Neural cell (in vitro differentiated cells): ENCODE measurements at regions not wholly inside any gene's neighbourhood (a gene's known extent, or its start where the extent isn't known, plus 50 kb on each side); places are given as distances from the start of the nearest gene placed in this dataset.

Experiments
- H2AFZ ChIP-seq: fragments of 200-600, 300-800 bp; sonication (generic), shearing (Covaris generic); 2 replicates; pipeline ENCODE4 v1.6.0; 2014; ENCODE audit warnings: low read depth, mild to moderate bottlenecking, antibody characterized with exemption, low read length, moderate library complexity
- H3F3A ChIP-seq: fragments of 200-600 bp; shearing (Covaris generic); 2 replicates; pipeline ENCODE4 v1.6.1; 2016; ENCODE audit warnings: mild to moderate bottlenecking, moderate library complexity, mixed read lengths, antibody characterized with exemption, low read length; ENCODE audit not compliant: insufficient read depth, poor library complexity, severe bottlenecking
- H3K27ac ChIP-seq: fragments of 200-600, 300-800 bp; sonication (generic), shearing (Covaris generic); 2 replicates; pipeline ENCODE4 v1.5.1; 2014; ENCODE audit warnings: mild to moderate bottlenecking, low read length, moderate library complexity
- H3K27me3 ChIP-seq: fragments of 300-800, 200-600 bp; sonication (generic), shearing (Covaris generic); 2 replicates; pipeline ENCODE4 v1.6.0; 2014; ENCODE audit warnings: mild to moderate bottlenecking, low read depth, low read length, moderate library complexity; ENCODE audit not compliant: insufficient read depth
- H3K36me3 ChIP-seq: fragments of 300-800, 200-600 bp; sonication (generic), shearing (Covaris generic); 2 replicates; pipeline ENCODE4 v1.5.1; 2014; ENCODE audit warnings: mild to moderate bottlenecking, antibody characterized with exemption, low read length, moderate library complexity; ENCODE audit not compliant: insufficient read depth
- H3K4me2 ChIP-seq: fragments of 300-800, 200-600 bp; sonication (generic), shearing (Covaris generic); 2 replicates; pipeline ENCODE4 v1.6.0; 2014; ENCODE audit warnings: mild to moderate bottlenecking, low read length
- H3K4me3 ChIP-seq: fragments of 300-800, 200-600 bp; sonication (generic), shearing (Covaris generic); 2 replicates; pipeline ENCODE4 v1.5.1; 2014; ENCODE audit warnings: mild to moderate bottlenecking, low read length, moderate library complexity
- H3K79me2 ChIP-seq: fragments of 200-600 bp; shearing (Covaris generic); replicated peaks from 2 replicates; pipeline ENCODE4 v1.6.0; 2014; ENCODE audit warnings: mild to moderate bottlenecking, low read length, moderate library complexity; ENCODE audit not compliant: insufficient read depth
- H3K9ac ChIP-seq: fragments of 300-800, 200-600 bp; sonication (generic), shearing (Covaris generic); 2 replicates; pipeline ENCODE4 v1.6.1; 2016; ENCODE audit warnings: mild to moderate bottlenecking, low read length, mixed read lengths
- H3K9me2 ChIP-seq: fragments of 200-600 bp; shearing (Covaris generic); 2 replicates; pipeline ENCODE4 v1.6.1; 2016; ENCODE audit warnings: mild to moderate bottlenecking, low read length, mixed read lengths; ENCODE audit not compliant: insufficient read depth
- H3K9me3 ChIP-seq: fragments of 200-600, 300-800 bp; sonication (generic), shearing (Covaris generic); 2 replicates; pipeline ENCODE4 v1.6.1; 2016; ENCODE audit warnings: mild to moderate bottlenecking, mixed run types, low read length, moderate library complexity, mixed read lengths
- H4K20me1 ChIP-seq: fragments of 200-600 bp; shearing (Covaris generic); 2 replicates; pipeline ENCODE4 v1.6.1; 2016; ENCODE audit warnings: mild to moderate bottlenecking, mixed run types; ENCODE audit not compliant: insufficient read depth
- EP300 ChIP-seq: fragments of 450-650 bp; conservative IDR thresholded peaks from 2 replicates; pipeline ENCODE4 v1.6.1; 2014; ENCODE audit warnings: antibody characterized with exemption, mild to moderate bottlenecking, moderate library complexity; ENCODE audit not compliant: poor library complexity, severe bottlenecking
- EZH2 ChIP-seq: fragments of 200-600, 300-800 bp; shearing (Covaris generic), sonication (generic); IDR thresholded peaks from 2 replicates; pipeline ENCODE4 v1.6.1; 2014; ENCODE audit warnings: antibody characterized with exemption, low read length, borderline replicate concordance, mild to moderate bottlenecking; ENCODE audit not compliant: insufficient read depth, poor library complexity, severe bottlenecking
- MXI1 ChIP-seq: fragments of 450-650 bp; conservative IDR thresholded peaks from 2 replicates; pipeline ENCODE4 v1.6.1; 2014; ENCODE audit warnings: antibody characterized with exemption, mild to moderate bottlenecking; ENCODE audit not compliant: poor library complexity, severe bottlenecking
- POLR2AphosphoS5 ChIP-seq: IDR thresholded peaks from 2 replicates; pipeline ENCODE4 v1.6.1; 2012
- RAD21 ChIP-seq: fragments of 450-650 bp; conservative IDR thresholded peaks from 2 replicates; pipeline ENCODE4 v1.6.1; 2014; ENCODE audit warnings: antibody characterized with exemption, mild to moderate bottlenecking, moderate library complexity
- REST ChIP-seq: IDR thresholded peaks from 2 replicates; pipeline ENCODE4 v1.6.1; 2012; ENCODE audit warnings: borderline replicate concordance
- SMC3 ChIP-seq: fragments of 450-650 bp; conservative IDR thresholded peaks from 2 replicates; pipeline ENCODE4 v1.6.1; 2014; ENCODE audit warnings: antibody characterized with exemption, mild to moderate bottlenecking, moderate library complexity; ENCODE audit not compliant: poor library complexity
- TAF1 ChIP-seq: IDR thresholded peaks from 2 replicates; pipeline ENCODE4 v1.6.1; 2012; ENCODE audit warnings: low read depth
- TF ChIP-seq, protein P1 (sequence below): fragments of 450-650 bp; IDR thresholded peaks from 2 replicates; pipeline ENCODE4 v1.5.1; 2014; ENCODE audit warnings: antibody characterized with exemption, mild to moderate bottlenecking, moderate library complexity; ENCODE audit not compliant: poor library complexity, severe bottlenecking

DNA sequence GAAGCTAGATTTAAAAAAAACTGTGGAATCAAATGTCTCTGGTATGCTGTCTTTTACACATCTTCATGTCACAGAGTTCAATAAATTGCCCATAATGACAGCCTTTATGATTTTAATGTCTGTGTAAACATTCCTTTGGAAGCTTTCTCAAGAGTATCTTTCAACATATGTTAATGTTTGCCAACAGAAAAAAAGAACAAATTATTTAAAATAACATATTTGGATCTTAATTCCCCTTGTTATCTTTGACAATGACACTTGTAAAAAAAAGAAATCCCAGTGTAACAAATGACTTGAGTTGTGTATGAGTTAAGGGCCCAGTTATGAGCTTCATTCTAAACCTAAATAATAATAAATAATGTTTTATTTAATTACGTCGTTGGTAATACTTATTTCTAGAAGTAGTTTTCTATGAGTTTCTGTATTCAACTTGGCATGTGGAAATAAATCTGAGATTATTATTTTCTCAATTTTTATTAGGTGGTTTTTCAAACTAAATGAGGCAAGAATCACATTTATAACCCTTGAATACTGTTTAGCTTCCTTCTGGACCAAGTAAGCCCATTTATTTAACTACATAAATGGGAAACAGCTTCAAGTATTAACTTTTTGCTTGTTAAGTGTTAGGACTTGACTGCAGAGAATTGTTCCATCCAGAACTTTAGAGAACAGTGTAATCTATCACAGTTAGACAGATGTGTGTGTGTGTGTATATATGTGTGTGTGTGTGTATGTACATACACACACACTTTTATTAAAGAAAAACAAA is 182.1 kb downstream of the POSTN start:
- H3K9me3 ChIP-seq = no peaks in the 10 kb centered on the region

GRCh38 chr13:37413161-37413560 is 185.4 kb downstream of the POSTN start:
- H4K20me1 ChIP-seq = no peaks in the 10 kb centered on the region
- H3K4me3 ChIP-seq = no peak overlapping the region
- H3F3A ChIP-seq = no peaks in the 10 kb centered on the region
- no peaks in the 10 kb centered on the region for H3K79me2 ChIP-seq
- no peak overlapping the region for H3K4me2 ChIP-seq
- H3K36me3 ChIP-seq = no peaks in the 10 kb centered on the region
- no peak overlapping the region for H2AFZ ChIP-seq
- no peaks in the 10 kb centered on the region for H3K9me3 ChIP-seq
- H3K27me3 ChIP-seq = no peaks in the 10 kb centered on the region
- H3K9ac ChIP-seq = no peak overlapping the region
- no peak overlapping the region for H3K27ac ChIP-seq
- H3K9me2 ChIP-seq = no peaks in the 10 kb centered on the region
- TF ChIP-seq POLR2AphosphoS5 = no peak
- no peak for TF ChIP-seq TAF1
- TF ChIP-seq SMC3 = no peak
- TF ChIP-seq EZH2 = no peak
- no peak for TF ChIP-seq EP300
- no peak for TF ChIP-seq RAD21
- TF ChIP-seq REST = no peak

More for the DNA sequence above, 182.1 kb downstream of the POSTN start:
- Histone ChIP-seq H3K9me2 (no peaks in the 10 kb centered on the region), H3K27me3 (no peaks in the 10 kb centered on the region), H3F3A (no peaks in the 10 kb centered on the region), H2AFZ (no peak overlapping the region), H3K79me2 (no peaks in the 10 kb centered on the region), H3K27ac (no peak overlapping the region), H3K4me2 (no peak overlapping the region), H3K36me3 (no peaks in the 10 kb centered on the region), H3K9ac (no peak overlapping the region), H3K4me3 (no peak overlapping the region), H4K20me1 (no peaks in the 10 kb centered on the region)
- TF ChIP-seq POLR2AphosphoS5 (no peak), RAD21 (no peak), TAF1 (no peak), EP300 (no peak), REST (no peak), EZH2 (no peak), SMC3 (no peak), MXI1 (no peak)
- TF ChIP-seq, protein P1, sequence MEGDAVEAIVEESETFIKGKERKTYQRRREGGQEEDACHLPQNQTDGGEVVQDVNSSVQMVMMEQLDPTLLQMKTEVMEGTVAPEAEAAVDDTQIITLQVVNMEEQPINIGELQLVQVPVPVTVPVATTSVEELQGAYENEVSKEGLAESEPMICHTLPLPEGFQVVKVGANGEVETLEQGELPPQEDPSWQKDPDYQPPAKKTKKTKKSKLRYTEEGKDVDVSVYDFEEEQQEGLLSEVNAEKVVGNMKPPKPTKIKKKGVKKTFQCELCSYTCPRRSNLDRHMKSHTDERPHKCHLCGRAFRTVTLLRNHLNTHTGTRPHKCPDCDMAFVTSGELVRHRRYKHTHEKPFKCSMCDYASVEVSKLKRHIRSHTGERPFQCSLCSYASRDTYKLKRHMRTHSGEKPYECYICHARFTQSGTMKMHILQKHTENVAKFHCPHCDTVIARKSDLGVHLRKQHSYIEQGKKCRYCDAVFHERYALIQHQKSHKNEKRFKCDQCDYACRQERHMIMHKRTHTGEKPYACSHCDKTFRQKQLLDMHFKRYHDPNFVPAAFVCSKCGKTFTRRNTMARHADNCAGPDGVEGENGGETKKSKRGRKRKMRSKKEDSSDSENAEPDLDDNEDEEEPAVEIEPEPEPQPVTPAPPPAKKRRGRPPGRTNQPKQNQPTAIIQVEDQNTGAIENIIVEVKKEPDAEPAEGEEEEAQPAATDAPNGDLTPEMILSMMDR = no peak
